Stimulated activated CD8-positive, alpha-beta memory T cell treated with anti-CD3 and anti-CD28 coated beads, Interleukin-2, amount 100 ng/mL, for 48 hours (primary cell): ENCODE measurements at regions not wholly inside any gene's neighbourhood (a gene's known extent, or its start where the extent isn't known, plus 50 kb on each side); places are given as distances from the start of the nearest gene placed in this dataset.
"Not testable (repeated sequence)": the region's sequence is repeated elsewhere in the genome, so short reads cannot be mapped to it uniquely, and the experiment has no call there.

Experiments used
- DNase-seq, 2 donors: peaks; one replicate each; pipeline ENCODE4 v3.0.0-alpha.2; 2020; ENCODE audit warnings: low read depth in 2 of 2

GRCh38 chr6:85128781-85129180 is 321.1 kb upstream of the NT5E start:
- no peak for DNase-seq

- not testable (repeated sequence) for DNase-seq
Measured at GRCh38 chr6:85128256-85128655, 321.6 kb upstream of the NT5E start.

GRCh38 chr6:85127696-85128243 is 322.1 kb upstream of the NT5E start:
- no peak for DNase-seq

- no peak for DNase-seq
Measured at GRCh38 chr6:85127168-85127498, 322.8 kb upstream of the NT5E start.

GRCh38 chr6:85126485-85127167 is 323.3 kb upstream of the NT5E start:
- DNase-seq: peak in 1 of 2 donors; percentile 0

GRCh38 chr6:85125526-85125925 is 324.4 kb upstream of the NT5E start:
- no peak for DNase-seq

GRCh38 chr6:85124472-85125354 is 325.2 kb upstream of the NT5E start:
- DNase-seq: no peak

- no peak for DNase-seq
Measured at GRCh38 chr6:85121158-85121557, 328.7 kb upstream of the NT5E start.

GRCh38 chr6:85118652-85119235 is 331.1 kb upstream of the NT5E start:
- no peak for DNase-seq

- DNase-seq: no peak
Measured at GRCh38 chr6:85118233-85118632, 331.6 kb upstream of the NT5E start.

- DNase-seq: no peak
Measured at GRCh38 chr6:85116475-85116874, 333.4 kb upstream of the NT5E start.

GRCh38 chr6:85115876-85116275 is 334.0 kb upstream of the NT5E start:
- no peak for DNase-seq

- DNase-seq: no peak
Measured at GRCh38 chr6:85115376-85115775, 334.5 kb upstream of the NT5E start.

- DNase-seq: no peak
Measured at GRCh38 chr6:85114581-85114935, 335.3 kb upstream of the NT5E start.

- DNase-seq: no peak
Measured at GRCh38 chr6:85113934-85114580, 335.8 kb upstream of the NT5E start.

GRCh38 chr6:85112540-85112939 is 337.3 kb upstream of the NT5E start:
- no peak for DNase-seq

- no peak for DNase-seq
Measured at GRCh38 chr6:85111481-85112011, 338.3 kb upstream of the NT5E start.

- DNase-seq: no peak
Measured at GRCh38 chr6:85110943-85111342, 338.9 kb upstream of the NT5E start.

- no peak for DNase-seq
Measured at GRCh38 chr6:85107701-85108100, 342.2 kb upstream of the NT5E start.

GRCh38 chr6:85096976-85097375 is 332.6 kb upstream of the TBX18 start:
- no peak for DNase-seq

GRCh38 chr6:85092226-85092625 is 327.8 kb upstream of the TBX18 start:
- DNase-seq: no peak

GRCh38 chr6:85089255-85089654 is 324.9 kb upstream of the TBX18 start:
- no peak for DNase-seq
